PC-3 (cell line): ENCODE measurements at regions not wholly inside any gene's neighbourhood (a gene's known extent, or its start where the extent isn't known, plus 50 kb on each side); places are given as distances from the start of the nearest gene placed in this dataset.

Experiments used
- ATAC-seq: fragments of 200-7000 bp; cut with Tn5 transposase; 2 replicates; pipeline ENCODE4 v1.9.1; 2020; ENCODE audit warnings: mild to moderate bottlenecking, moderate library complexity
- BruUV-seq: library from RNA; stranded (reverse); fragments of 400-500 nt; replicated peaks from 2 replicates; lab custom pipeline; 2021; lab: Mats Ljungman, UMichigan
- CTCF ChIA-PET: fragments of 300-600 bp; sonication (Branson Sonifier 250); formaldehyde crosslinking; loops from one replicate; lab custom pipeline; 2022; ENCODE audit warnings: antibody characterized with exemption; lab: Charles Lee
- POLR2A ChIA-PET: fragments of 300-600 bp; sonication (Branson Sonifier 250); formaldehyde crosslinking; loops from one replicate; lab custom pipeline; 2022; ENCODE audit warnings: antibody characterized with exemption; ENCODE audit not compliant: unreplicated experiment; lab: Charles Lee
- DNase-seq: peaks from one replicate; pipeline ENCODE4 v3.0.0-alpha.2; 2015
- H2AFZ ChIP-seq: fragments of 300-600 bp; sonication (generic); 2 replicates; pipeline ENCODE4 v1.6.0; 2016; ENCODE audit warnings: antibody characterized with exemption, low read length
- H3F3A ChIP-seq: fragments of 300-600 bp; sonication (generic); one replicate; pipeline ENCODE4 v1.6.0; 2017; ENCODE audit warnings: antibody characterized with exemption, low read length, control low read depth, mild to moderate bottlenecking; ENCODE audit not compliant: unreplicated experiment
- H3K27ac ChIP-seq: fragments of 300-600 bp; sonication (generic); 2 replicates; pipeline ENCODE4 v1.5.1; 2016; ENCODE audit warnings: mild to moderate bottlenecking, low read length
- H3K27me3 ChIP-seq: fragments of 300-600 bp; sonication (generic); 2 replicates; pipeline ENCODE4 v1.6.1; 2016; ENCODE audit warnings: low read length, mixed read lengths
- H3K36me3 ChIP-seq: fragments of 300-600 bp; sonication (generic); 2 replicates; pipeline ENCODE4 v1.6.1; 2016; ENCODE audit warnings: low read depth, mixed run types, low read length, mixed read lengths
- H3K4me1 ChIP-seq: fragments of 300-600 bp; sonication (generic); 2 replicates; pipeline ENCODE4 v1.5.1; 2016; ENCODE audit warnings: low read length; ENCODE audit not compliant: insufficient read depth
- H3K4me2 ChIP-seq: fragments of 300-600 bp; sonication (generic); 2 replicates; pipeline ENCODE4 v1.6.0; 2016; ENCODE audit warnings: low read length
- H3K4me3 ChIP-seq: fragments of 300-600 bp; sonication (generic); 2 replicates; pipeline ENCODE4 v1.5.1; 2016; ENCODE audit warnings: mild to moderate bottlenecking, low read length, mixed read lengths
- H3K79me2 ChIP-seq: fragments of 300-600 bp; sonication (generic); 2 replicates; pipeline ENCODE4 v1.6.1; 2017; ENCODE audit warnings: low read length, mixed read lengths
- H3K9ac ChIP-seq: fragments of 300-600 bp; sonication (generic); 2 replicates; pipeline ENCODE4 v1.6.0; 2016; ENCODE audit warnings: mild to moderate bottlenecking, low read length
- H3K9me2 ChIP-seq: fragments of 300-600 bp; sonication (generic); replicated peaks from 2 replicates; pipeline ENCODE4 v1.6.1; 2016; ENCODE audit warnings: mixed run types, low read length, mixed read lengths
- H3K9me3 ChIP-seq: fragments of 300-600 bp; sonication (generic); 2 replicates; pipeline ENCODE4 v1.6.1; 2016; ENCODE audit warnings: low read length, mixed read lengths
- H4K20me1 ChIP-seq: fragments of 300-600 bp; sonication (generic); 2 replicates; pipeline ENCODE4 v1.6.1; 2016; ENCODE audit warnings: low read length, mixed read lengths
- CTCF ChIP-seq: fragments of 300-600 bp; sonication (generic); conservative IDR thresholded peaks from 2 replicates; pipeline ENCODE4 v1.5.1; 2017; ENCODE audit warnings: antibody characterized with exemption, low read depth, mild to moderate bottlenecking, low read length
- EZH2 ChIP-seq: fragments of 300-600 bp; sonication (generic); IDR thresholded peaks from one replicate; pipeline ENCODE4 v1.6.1; 2017; ENCODE audit warnings: antibody characterized with exemption, mild to moderate bottlenecking, low read length; ENCODE audit not compliant: unreplicated experiment
- EZH2phosphoT487 ChIP-seq: fragments of 300-600 bp; sonication (generic); IDR thresholded peaks from 2 replicates; pipeline ENCODE4 v1.6.1; 2018; ENCODE audit warnings: mild to moderate bottlenecking, antibody characterized with exemption, low read length, borderline replicate concordance
- intact Hi-C: fragments of 100-400 bp; cut with micrococcal nuclease; formaldehyde crosslinking; loops from 2 replicates; pipeline ENCODE4 v1.9.0; 2023

GRCh38 chr7:119105381-119105780, 880.9 kb downstream of the ANKRD7 start:
- Histone ChIP-seq H4K20me1 (no peaks in the 10 kb centered on the region), H3K9me2 (no peaks in the 10 kb centered on the region), H3K36me3 (no peaks in the 10 kb centered on the region), H3K79me2 (no peaks in the 10 kb centered on the region), H3K4me2 (no peak overlapping the region), H3K9me3 (peaks cover 7% of the 10 kb centered on the region; the same call in 1 of the 2 replicates), H3K4me3 (no peak overlapping the region), H3K27me3 (no peaks in the 10 kb centered on the region), H3K9ac (no peak overlapping the region), H2AFZ (no peak overlapping the region), H3F3A (no peaks in the 10 kb centered on the region), H3K4me1 (no peaks in the 10 kb centered on the region), H3K27ac (no peak overlapping the region)
- BruUV-seq: no TSS peak
- DNase-seq: no peak
- ATAC-seq: no peak
- POLR2A ChIA-PET: no interaction called here
- TF ChIP-seq EZH2 (no peak), CTCF (no peak), EZH2phosphoT487 (no peak)
- intact Hi-C loops: no loop called here
- CTCF ChIA-PET: no interaction called here

GRCh38 chr7:119123326-119123725, 898.8 kb downstream of the ANKRD7 start:
- Histone ChIP-seq H3K4me3 (no peak overlapping the region), H3K4me1 (no peaks in the 10 kb centered on the region), H3K9ac (no peak overlapping the region), H3K27me3 (no peaks in the 10 kb centered on the region), H2AFZ (no peak overlapping the region), H3F3A (no peaks in the 10 kb centered on the region), H3K27ac (no peak overlapping the region), H3K9me3 (0 out of 2 replicates have a peak, but pooled peaks cover 2% of the 10 kb centered on the region), H3K79me2 (no peaks in the 10 kb centered on the region), H4K20me1 (no peaks in the 10 kb centered on the region), H3K9me2 (no peaks in the 10 kb centered on the region), H3K36me3 (no peaks in the 10 kb centered on the region), H3K4me2 (no peak overlapping the region)
- CTCF ChIA-PET: no interaction called here
- POLR2A ChIA-PET: no interaction called here
- no peak for DNase-seq
- TF ChIP-seq EZH2 (no peak), EZH2phosphoT487 (no peak), CTCF (no peak)
- ATAC-seq: no peak
- no TSS peak for BruUV-seq
- intact Hi-C loops: no loop called here

- no peaks in the 10 kb centered on the region for H3K4me1 ChIP-seq
- POLR2A ChIA-PET: no interaction called here
- CTCF ChIA-PET: no interaction called here
- H3K27me3 ChIP-seq: no peaks in the 10 kb centered on the region
- DNase-seq (no peak), ATAC-seq (no peak)
- no peaks in the 10 kb centered on the region for H4K20me1 ChIP-seq
- BruUV-seq: no TSS peak
- H2AFZ ChIP-seq: no peak overlapping the region
- intact Hi-C loops: no loop called here
- H3K27ac ChIP-seq: no peak overlapping the region
- no peaks in the 10 kb centered on the region for H3F3A ChIP-seq
- no peak for TF ChIP-seq EZH2
- TF ChIP-seq CTCF: no peak
- TF ChIP-seq EZH2phosphoT487: no peak
- H3K36me3 ChIP-seq: no peaks in the 10 kb centered on the region
- H3K79me2 ChIP-seq: no peaks in the 10 kb centered on the region
- H3K4me2 ChIP-seq: no peak overlapping the region
- no peaks in the 10 kb centered on the region for H3K9me2 ChIP-seq
- H3K4me3 ChIP-seq: no peak overlapping the region
- H3K9me3 ChIP-seq: 0 out of 2 replicates have a peak, but pooled peaks cover 2% of the 10 kb centered on the region
- H3K9ac ChIP-seq: no peak overlapping the region
Observed at GRCh38 chr7:119127706-119128105, 903.2 kb downstream of the ANKRD7 start.
